HG03064 (cell line): ENCODE measurements at regions not wholly inside any gene's neighbourhood (a gene's known extent, or its start where the extent isn't known, plus 50 kb on each side); places are given as distances from the start of the nearest gene placed in this dataset.

Experiments
- ATAC-seq: cut with Tn5 transposase; IDR thresholded peaks from one replicate; pipeline ENCODE4 v1.9.1; 2021; ENCODE audit warnings: low read depth; ENCODE audit not compliant: unreplicated experiment

- no peak for ATAC-seq
Observed at GRCh38 chr13:53623146-53623545, 594.5 kb downstream of the OLFM4 start.

- no peak for ATAC-seq
Observed at GRCh38 chr13:53631511-53631910, 602.9 kb downstream of the OLFM4 start.

DNA sequence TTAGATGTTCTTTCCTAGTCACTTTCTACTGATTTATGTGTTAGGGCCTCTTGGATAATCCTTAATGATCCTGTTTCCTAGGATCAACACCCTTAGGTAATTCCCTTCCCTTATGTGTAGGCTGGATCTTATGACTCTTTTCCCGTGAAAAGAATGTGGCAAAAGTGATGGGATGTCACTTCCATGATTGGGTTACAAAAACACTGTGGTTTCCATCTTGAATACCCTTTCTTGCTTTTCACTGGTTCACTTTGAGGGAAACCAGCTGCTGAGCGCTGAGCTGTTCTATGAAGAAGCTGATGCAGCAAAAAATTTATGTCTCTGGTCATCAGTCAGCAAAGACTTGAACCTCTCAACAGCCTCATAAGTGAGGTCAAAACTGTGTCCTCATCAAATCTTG, 609.4 kb downstream of the OLFM4 start:
- no peak for ATAC-seq

DNA sequence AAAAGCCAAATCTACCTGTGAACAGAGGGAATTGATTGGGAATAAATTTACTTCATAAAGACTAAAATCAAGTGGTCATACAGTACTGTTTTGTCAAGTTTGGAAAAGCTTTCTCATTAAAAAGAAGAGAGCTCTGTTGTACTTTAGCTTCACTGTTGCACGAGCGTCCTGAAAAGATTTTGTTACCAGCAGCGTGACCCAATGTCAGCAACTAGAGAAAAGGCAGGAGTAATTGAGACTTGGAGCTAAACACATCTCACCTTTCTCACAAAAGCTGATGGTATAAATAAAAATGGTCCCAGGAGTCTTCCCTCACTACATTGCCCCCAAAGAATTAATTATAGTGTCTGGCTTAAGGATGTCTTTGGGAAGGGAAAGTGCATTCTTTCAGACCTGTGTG, 613.7 kb downstream of the OLFM4 start:
- ATAC-seq, result no peak

- no peak for ATAC-seq
Observed at GRCh38 chr13:53648673-53649072, 620.1 kb downstream of the OLFM4 start.

DNA sequence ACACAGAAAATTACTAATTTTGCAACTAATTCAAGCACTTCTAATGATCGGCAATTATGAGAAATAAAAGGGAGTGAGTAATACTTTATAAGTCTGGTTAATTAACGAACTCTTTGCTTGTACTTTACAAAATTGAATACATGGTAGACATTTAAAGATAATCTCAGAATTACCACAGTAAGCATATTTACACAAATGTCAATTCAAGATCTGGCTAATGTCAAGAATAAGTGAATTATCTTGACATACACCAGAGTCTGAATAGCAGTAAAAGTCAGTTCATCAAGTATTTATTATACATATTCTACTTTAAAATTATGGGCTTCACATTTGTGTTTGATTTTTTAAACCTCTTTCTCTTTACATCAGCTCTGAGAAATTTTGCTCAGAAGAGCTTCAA, 643.4 kb downstream of the OLFM4 start:
- no peak for ATAC-seq

DNA sequence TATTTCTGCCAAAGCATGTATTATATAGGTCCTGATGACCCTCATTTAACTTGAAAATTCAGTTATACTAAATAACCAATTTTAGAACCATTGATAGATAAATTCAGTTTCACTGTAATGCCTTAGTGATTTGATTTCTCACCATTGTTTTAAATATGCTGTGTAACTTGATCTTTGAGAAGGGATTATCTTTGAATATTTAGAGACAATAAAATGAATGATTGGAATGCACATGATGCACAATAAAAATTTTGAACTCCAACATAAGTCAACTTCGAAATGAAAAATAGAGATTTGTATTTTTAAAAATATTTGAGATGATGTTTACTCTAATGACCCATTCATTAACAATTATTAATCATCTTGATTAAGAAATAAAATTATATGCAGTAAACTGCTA, 654.5 kb downstream of the OLFM4 start:
- no peak for ATAC-seq

GRCh38 chr13:53683608-53684007, 655.0 kb downstream of the OLFM4 start:
- no peak for ATAC-seq

GRCh38 chr13:53691417-53691816, 662.8 kb downstream of the OLFM4 start:
- ATAC-seq, result no peak

GRCh38 chr13:53694814-53695532, 666.4 kb downstream of the OLFM4 start:
- ATAC-seq, result no peak

DNA sequence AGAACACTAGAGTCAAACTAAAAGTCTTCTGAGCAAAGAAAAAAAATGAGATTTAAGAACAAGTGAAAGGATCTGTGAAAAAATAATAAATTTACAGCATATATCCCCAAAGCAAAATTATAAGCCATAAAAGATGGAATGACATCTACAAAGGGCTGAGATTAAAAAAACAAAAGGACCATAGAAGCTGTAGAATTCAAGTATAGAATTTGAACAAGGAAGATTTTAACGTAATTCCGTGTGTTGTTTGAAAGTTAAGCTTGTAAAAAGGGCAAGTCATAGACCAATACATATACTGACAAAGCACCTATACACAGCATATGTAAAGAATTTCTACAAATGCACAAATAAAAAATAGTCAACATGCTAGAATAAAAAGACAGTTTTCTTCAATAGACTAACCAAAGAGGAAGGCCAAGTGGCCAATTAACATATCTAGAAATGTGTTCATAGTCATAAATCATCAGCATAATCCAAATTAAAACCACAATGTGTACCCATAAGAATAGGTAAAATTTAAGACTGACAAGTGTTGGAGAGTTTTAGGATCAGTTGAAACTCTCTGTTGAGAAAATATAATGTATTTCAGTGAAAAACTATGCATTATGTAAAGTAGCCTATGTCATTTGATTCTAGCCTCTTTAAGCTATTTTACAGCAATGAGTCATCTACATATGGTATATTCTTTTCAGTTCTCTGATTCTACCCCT, 674.9 kb downstream of the OLFM4 start:
- no peak for ATAC-seq

- no peak for ATAC-seq
Observed at GRCh38 chr13:53719281-53719680, 690.7 kb downstream of the OLFM4 start.

GRCh38 chr13:53732664-53733063, 704.1 kb downstream of the OLFM4 start:
- no peak for ATAC-seq

DNA sequence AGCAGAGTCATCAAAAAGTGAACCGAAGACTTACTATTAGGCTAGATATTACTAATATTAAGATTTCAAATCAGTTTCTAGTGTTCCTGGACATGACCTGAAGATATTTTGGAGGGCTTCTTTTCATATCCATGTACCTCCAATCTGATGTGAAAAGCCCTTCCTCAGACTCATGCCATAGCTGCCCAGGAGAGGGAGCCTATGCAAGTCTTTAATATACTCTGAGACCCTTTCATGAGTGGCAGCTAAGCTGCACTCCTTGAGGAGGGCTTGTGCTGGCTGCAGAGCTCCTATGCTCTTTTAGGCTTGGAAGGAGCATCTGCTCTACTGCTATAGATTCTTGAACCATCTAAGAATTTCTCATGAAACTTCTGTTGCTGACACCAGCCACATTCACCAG, 715.3 kb downstream of the OLFM4 start:
- ATAC-seq, result no peak

- no peak for ATAC-seq
Observed at GRCh38 chr13:53747825-53748224, 719.2 kb downstream of the OLFM4 start.

DNA sequence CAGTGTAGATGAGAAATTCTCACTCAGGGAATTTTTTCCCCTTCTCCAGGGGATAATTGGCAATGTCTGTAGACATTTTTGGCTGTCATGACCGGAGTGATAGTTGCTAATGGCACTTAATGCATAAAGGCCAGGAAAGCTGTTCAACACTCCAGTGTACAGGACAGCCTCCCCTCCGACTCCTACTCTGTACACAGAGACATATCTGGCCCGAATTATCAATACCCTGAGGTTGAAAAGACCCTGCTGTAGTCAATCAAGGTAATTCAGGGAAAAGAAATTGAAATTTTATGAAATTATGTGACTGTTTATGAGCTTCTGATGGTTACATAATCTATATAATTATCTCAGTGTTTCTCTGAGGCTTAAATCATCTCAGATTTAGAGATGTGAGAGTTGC, 720.7 kb downstream of the OLFM4 start:
- no peak for ATAC-seq

DNA sequence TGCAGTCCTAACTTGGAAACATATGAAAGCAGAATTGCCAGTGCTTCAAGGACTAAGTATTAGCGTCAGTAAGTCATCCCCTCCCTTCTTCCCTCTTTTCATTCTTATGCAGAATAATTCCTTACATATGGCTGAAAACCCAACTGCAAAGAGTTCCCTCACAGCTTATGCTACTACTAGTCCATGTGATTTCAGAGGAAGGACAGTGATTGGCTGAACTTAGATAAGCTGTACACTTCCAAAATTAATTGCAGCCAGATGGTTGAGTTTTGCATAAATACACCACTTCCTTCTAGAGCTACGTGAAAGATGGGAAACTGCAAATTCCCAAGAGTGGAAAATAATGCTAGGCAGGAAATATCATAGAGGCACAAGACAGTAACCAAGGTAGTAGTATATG, 730.4 kb downstream of the OLFM4 start:
- ATAC-seq, result no peak

- no peak for ATAC-seq
Observed at GRCh38 chr13:53775807-53776206, 747.2 kb downstream of the OLFM4 start.

- ATAC-seq, result no peak
Observed at GRCh38 chr13:53778937-53779336, 750.3 kb downstream of the OLFM4 start.

DNA sequence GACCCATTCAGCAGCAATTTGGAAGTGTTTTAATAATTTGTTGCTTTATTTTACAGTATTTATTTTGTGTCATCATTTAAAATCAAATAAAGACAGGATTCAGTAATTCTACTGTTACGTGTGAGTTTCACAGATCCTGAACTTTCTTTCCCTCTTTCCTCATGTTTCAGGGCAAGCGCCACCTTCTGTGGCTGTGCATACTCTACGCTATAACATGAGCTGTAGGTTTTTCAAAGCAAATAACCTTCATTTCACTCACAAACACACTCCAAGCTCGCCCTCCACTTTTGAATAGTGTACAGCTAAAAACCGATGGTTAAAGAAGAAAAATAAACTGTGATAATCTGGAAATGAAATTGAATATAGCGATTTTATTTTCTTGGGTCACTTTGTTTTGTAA, 753.3 kb downstream of the OLFM4 start:
- no peak for ATAC-seq

- no peak for ATAC-seq
Observed at GRCh38 chr13:53782488-53782961, 753.9 kb downstream of the OLFM4 start.

- ATAC-seq, result no peak
Observed at GRCh38 chr13:53783471-53783870, 754.9 kb downstream of the OLFM4 start.
